ENCODE measurements at regions not wholly inside any gene's neighbourhood (a gene's known extent, or its start where the extent isn't known, plus 50 kb on each side); places are given as distances from the start of the nearest gene placed in this dataset.

DNA sequence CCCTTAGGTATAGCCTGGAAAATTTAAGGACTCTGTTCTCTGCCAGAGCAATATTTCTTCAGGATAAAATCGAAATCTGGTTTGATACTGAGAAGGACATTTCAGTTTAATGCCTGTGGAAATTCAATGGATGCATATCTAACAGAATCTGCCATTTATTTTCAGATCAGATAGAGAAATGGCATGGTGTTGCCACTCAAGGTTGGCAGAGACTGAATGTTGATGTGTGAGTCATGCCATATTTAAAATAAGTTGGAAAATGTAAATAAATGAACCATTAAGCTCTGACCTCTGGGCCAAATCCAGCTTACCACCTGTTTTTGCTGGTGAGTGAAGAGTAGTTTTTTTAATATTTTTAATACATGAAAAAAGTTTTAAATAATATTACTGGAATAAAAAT is 594.6 kb downstream of the DOK5 start:
- no peak for TF ChIP-seq POLR2A (IDR thresholded peaks at IDR 0.05)
- TF ChIP-seq, protein P1, sequence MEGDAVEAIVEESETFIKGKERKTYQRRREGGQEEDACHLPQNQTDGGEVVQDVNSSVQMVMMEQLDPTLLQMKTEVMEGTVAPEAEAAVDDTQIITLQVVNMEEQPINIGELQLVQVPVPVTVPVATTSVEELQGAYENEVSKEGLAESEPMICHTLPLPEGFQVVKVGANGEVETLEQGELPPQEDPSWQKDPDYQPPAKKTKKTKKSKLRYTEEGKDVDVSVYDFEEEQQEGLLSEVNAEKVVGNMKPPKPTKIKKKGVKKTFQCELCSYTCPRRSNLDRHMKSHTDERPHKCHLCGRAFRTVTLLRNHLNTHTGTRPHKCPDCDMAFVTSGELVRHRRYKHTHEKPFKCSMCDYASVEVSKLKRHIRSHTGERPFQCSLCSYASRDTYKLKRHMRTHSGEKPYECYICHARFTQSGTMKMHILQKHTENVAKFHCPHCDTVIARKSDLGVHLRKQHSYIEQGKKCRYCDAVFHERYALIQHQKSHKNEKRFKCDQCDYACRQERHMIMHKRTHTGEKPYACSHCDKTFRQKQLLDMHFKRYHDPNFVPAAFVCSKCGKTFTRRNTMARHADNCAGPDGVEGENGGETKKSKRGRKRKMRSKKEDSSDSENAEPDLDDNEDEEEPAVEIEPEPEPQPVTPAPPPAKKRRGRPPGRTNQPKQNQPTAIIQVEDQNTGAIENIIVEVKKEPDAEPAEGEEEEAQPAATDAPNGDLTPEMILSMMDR (IDR thresholded peaks at IDR 0.05), result no peak
